NCI-H774 (cell line): ENCODE measurements at regions not wholly inside any gene's neighbourhood (a gene's known extent, or its start where the extent isn't known, plus 50 kb on each side); places are given as distances from the start of the nearest gene placed in this dataset.
A peak's percentile ranks its signal among the peaks of the same experiment; 100 is the strongest.

Experiments
- DNase-seq: peaks from one replicate; lab custom pipeline; 2025; lab: John Stamatoyannopoulos, UW

DNA sequence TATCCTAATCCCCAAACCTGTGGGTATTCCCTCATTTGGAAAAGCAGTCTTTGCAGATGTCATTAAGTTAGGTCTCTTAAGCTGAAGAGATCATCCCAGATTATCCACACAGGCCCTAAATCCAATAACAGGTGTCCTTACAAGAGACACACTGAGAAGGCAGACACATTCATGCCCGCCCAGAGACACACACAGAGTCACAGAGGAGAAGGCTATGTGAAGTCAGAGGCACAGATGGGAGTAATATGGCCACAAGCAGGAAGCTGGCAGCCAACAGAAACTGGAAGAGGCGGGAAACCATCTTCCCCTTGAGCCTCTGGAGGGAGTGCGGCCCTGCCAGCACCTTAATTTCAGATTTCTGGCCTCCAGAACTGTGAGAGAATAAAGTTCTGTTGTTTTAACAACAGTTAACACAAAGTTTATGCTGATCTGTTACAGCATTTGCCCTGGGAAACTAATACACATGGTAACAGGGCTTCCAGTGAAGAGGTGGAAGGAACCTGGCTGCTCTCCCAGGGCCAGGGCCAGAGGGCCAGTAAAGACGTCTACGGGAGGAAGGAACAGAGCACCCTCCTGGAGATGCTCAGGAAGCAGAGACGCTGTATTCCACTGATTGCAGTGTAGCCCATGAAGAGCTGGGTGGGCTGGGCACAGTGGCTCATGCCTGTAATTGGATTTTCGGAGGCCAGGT is 217.5 kb downstream of the GLI2 start:
- DNase-seq = no peak

- no peak for DNase-seq
Observed at GRCh38 chr2:120953843-120954584, 218.3 kb downstream of the GLI2 start.

DNA sequence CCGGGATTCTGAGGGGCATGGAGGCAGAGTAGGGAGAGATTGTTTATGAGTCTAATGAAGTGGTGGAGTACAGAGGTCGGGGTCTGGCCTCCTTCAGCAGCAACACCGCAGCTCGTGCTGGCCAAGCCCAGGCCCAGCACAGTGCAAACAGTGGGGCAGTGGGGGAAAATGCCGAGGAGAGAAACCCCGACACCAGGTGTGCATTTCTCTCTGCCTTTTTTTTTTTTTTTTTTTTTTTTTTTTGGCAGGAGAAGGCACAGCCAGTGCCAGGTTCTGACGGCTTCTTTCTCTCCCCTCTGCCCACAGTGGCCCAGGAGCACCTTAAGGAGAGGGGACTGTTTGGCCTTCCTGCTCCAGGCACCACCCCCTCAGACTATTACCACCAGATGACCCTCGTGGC is 219.3 kb downstream of the GLI2 start:
- DNase-seq = no peak

- DNase-seq = no peak
Observed at GRCh38 chr2:120955427-120955826, 219.8 kb downstream of the GLI2 start.

- DNase-seq = no peak
Observed at GRCh38 chr2:120956486-120957156, 221.0 kb downstream of the GLI2 start.

GRCh38 chr2:120957905-120958304 is 222.2 kb downstream of the GLI2 start:
- DNase-seq = no peak

GRCh38 chr2:120958623-120959366 is 223.1 kb downstream of the GLI2 start:
- DNase-seq = no peak

- DNase-seq = no peak
Observed at GRCh38 chr2:120959426-120959825, 223.8 kb downstream of the GLI2 start.

DNA sequence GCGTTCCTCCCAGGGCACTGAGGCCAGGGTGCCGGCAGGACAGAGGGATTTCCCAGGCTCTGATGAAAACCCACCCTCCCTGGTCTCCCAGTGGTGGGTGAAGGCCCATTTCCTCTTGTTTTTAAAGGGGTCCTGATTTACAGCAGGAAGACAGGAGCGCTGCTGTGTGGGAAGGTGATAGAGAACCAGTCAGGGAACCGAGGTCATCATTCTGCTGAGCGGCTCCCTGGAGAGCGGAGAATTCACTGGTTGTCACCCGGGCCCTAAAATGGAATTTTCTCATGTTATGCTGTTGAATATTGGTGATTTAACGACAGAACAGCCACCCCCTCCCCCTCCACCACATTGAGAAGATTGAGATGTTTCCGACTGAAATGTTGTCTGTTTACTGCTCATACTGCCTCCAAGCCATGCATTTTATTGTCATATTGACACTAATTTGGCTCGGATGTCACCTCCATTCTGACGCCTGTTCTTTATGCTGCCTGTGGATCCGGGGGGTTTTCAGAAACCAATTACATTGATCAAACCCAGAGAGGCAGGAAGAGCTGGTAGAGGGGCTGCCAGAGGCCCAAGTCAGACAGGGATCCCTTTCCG is 225.2 kb downstream of the GLI2 start:
- no peak for DNase-seq

DNA sequence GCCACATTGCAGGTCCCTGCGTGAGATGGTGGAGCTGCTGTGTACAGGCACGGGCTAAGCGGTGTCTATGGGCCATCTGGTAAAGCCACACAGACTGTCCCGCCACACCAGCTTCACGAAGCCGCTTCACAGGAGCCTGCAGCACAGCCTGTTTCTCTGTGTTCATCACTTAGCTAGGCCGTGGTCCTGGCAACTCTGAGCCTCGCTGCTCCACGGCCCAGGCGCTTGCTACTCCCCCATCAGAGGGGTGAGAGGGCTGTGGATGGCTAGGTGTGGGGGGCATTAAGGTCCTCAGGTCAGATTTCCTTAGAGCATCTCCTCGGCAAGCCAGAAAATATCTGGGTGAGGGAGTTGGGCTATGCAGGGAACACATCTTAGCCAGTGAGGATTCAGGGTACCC is 225.7 kb downstream of the GLI2 start:
- DNase-seq = no peak

DNA sequence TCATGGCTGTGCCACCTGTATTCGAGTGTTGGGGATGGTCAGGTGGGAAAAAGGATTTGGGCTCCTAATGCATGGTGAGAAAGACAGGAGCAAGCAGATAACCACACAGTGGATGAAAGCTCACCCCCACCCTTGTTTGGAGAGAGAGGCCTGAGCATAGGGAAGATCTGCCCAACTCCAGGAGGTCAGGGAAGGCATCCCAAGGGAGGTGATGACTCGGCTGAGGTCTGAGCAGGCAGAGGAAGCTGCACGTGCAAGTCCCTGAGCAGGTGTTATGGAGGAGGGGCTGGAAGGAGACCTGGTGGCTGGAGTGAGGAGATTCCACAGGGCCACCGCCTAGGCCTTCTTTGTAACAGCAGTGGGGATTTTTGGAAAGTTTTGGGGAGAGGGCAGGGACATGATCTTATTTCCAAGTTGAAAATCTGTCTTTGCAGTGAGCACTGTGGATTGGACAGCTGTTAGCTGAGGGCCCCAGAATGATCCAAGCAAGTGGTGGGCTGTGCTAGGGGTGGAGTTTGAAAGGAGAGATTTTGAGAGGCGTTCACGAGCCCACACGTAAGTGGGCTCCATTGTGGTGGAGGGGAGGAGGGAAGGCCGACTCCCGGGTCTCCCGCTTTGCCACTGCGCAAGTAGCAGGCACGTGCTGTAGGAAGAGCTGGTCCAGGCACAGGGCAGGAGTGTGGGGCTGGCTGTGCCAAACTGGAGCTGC is 228.5 kb downstream of the GLI2 start:
- no peak for DNase-seq

- DNase-seq = no peak
Observed at GRCh38 chr2:120964819-120965218, 229.2 kb downstream of the GLI2 start.

- no peak for DNase-seq
Observed at GRCh38 chr2:120966510-120967254, 231.0 kb downstream of the GLI2 start.

DNA sequence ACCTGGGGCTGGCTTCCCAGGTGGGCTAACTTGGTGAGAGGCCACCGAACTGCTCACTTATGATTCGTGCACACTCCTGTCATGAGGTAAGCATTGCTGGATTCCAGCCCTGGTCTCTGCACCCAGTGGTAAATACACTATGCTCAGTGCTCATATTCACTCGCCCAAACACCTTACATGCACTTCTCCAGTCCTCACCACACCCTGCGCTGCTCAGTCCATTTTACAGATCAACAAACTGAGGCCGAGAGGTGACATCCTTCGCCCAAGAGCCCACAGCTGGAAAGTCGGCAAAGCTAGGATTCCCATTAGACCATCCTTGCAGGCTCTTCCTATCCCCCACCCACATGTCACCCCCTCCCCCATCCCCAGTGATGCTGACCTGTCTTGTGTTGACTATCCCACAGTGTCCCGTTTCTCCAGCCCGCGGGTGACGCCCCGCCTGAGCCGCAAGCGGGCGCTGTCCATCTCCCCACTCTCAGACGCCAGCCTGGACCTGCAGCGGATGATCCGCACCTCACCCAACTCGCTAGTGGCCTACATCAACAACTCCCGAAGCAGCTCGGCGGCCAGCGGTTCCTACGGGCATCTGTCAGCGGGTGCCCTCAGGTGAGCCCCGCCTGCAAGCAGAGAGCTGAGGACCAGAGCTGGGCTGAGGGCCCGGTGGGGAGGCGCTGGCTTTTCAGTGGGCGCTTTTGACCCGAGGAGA is 232.8 kb downstream of the GLI2 start:
- DNase-seq = no peak

GRCh38 chr2:120969613-120970355 is 234.1 kb downstream of the GLI2 start:
- no peak for DNase-seq

- no peak for DNase-seq
Observed at GRCh38 chr2:120971866-120972265, 236.2 kb downstream of the GLI2 start.

DNA sequence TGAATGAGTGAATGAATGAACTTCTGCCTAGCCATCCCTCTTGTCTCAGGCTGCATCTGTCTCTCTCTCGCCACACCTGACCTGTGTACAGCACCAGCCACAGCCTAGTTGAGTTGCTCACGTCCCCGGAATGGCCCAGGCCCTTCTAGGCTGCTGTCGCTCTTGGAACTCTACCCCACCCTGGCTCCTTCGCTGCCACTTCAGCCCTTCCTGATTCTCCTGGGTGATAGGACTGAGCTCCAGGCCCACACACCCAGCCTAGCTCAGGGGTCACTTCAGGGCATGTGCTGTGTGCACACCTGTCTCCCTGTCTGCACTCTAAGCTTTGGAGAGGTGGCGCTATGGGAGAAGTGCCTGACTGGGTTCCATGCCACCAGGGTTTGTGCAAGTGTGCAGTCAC is 236.6 kb downstream of the GLI2 start:
- peak; percentile 56 for DNase-seq

DNA sequence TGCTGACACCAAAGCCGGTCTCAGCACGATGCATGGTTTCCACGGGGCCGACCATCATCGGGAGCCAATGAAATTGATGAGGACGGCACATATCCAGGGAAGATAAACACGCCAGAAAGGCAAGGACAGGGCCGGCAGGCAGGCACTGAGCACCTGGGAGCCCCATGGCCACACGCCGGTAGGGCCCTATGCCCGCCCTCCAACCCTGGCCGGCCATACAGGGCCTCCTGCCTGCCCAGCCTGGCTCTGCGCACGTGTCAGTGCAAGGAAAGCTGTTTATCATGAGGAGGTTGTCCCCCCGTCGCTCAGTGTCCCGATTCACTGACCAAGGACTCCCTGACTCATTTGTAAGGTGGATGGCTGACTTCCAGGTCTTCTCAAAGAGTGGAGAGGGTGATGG is 237.5 kb downstream of the GLI2 start:
- no peak for DNase-seq

- DNase-seq = no peak
Observed at GRCh38 chr2:120974950-120975349, 239.3 kb downstream of the GLI2 start.
